ENCODE measurements at regions not wholly inside any gene's neighbourhood (a gene's known extent, or its start where the extent isn't known, plus 50 kb on each side); places are given as distances from the start of the nearest gene placed in this dataset.

DNA sequence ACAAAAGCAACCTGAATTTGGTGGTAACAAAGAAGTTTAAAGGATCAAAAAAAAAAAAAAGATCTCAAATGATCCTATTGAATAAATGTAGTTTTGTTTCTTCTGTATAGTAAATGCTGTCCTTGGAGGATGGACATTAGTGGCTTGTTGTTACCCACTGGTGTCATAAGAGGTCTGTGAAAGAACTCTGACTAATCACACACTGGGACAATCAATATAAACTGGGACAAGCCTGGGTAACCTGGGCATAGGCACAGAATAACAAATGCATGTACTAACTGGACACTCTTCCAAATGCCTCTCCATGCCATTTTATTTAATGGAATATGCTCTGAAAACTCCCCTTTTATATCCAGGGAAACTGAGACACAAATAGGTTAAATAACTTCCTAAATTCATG lies 241.4 kb downstream of the DOK5 start (continued):
- TF ChIP-seq, protein P1, sequence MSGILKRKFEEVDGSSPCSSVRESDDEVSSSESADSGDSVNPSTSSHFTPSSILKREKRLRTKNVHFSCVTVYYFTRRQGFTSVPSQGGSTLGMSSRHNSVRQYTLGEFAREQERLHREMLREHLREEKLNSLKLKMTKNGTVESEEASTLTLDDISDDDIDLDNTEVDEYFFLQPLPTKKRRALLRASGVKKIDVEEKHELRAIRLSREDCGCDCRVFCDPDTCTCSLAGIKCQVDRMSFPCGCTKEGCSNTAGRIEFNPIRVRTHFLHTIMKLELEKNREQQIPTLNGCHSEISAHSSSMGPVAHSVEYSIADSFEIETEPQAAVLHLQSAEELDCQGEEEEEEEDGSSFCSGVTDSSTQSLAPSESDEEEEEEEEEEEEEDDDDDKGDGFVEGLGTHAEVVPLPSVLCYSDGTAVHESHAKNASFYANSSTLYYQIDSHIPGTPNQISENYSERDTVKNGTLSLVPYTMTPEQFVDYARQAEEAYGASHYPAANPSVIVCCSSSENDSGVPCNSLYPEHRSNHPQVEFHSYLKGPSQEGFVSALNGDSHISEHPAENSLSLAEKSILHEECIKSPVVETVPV (CRISPR knock-in tag; IDR thresholded peaks at IDR 0.05) = no peak
- TF ChIP-seq ARNTL (CRISPR knock-in tag; IDR thresholded peaks at IDR 0.05; ENCODE audit: borderline replicate concordance, low read depth) (no peak), BACH2 (CRISPR knock-in tag; IDR thresholded peaks at IDR 0.05; ENCODE audit: borderline replicate concordance) (no peak), ZC3H10 (CRISPR knock-in tag; IDR thresholded peaks at IDR 0.05) (no peak), ESRRG (CRISPR knock-in tag; IDR thresholded peaks at IDR 0.05) (no peak)
- TF ChIP-seq, protein P2, sequence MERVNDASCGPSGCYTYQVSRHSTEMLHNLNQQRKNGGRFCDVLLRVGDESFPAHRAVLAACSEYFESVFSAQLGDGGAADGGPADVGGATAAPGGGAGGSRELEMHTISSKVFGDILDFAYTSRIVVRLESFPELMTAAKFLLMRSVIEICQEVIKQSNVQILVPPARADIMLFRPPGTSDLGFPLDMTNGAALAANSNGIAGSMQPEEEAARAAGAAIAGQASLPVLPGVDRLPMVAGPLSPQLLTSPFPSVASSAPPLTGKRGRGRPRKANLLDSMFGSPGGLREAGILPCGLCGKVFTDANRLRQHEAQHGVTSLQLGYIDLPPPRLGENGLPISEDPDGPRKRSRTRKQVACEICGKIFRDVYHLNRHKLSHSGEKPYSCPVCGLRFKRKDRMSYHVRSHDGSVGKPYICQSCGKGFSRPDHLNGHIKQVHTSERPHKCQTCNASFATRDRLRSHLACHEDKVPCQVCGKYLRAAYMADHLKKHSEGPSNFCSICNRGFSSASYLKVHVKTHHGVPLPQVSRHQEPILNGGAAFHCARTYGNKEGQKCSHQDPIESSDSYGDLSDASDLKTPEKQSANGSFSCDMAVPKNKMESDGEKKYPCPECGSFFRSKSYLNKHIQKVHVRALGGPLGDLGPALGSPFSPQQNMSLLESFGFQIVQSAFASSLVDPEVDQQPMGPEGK (CRISPR knock-in tag; IDR thresholded peaks at IDR 0.05; ENCODE audit: borderline replicate concordance) = no peak
- TF ChIP-seq, protein P3, sequence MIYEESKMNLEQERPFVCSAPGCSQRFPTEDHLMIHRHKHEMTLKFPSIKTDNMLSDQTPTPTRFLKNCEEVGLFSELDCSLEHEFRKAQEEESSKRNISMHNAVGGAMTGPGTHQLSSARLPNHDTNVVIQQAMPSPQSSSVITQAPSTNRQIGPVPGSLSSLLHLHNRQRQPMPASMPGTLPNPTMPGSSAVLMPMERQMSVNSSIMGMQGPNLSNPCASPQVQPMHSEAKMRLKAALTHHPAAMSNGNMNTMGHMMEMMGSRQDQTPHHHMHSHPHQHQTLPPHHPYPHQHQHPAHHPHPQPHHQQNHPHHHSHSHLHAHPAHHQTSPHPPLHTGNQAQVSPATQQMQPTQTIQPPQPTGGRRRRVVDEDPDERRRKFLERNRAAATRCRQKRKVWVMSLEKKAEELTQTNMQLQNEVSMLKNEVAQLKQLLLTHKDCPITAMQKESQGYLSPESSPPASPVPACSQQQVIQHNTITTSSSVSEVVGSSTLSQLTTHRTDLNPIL (CRISPR knock-in tag; IDR thresholded peaks at IDR 0.05; ENCODE audit: low read depth) = no peak

DNA sequence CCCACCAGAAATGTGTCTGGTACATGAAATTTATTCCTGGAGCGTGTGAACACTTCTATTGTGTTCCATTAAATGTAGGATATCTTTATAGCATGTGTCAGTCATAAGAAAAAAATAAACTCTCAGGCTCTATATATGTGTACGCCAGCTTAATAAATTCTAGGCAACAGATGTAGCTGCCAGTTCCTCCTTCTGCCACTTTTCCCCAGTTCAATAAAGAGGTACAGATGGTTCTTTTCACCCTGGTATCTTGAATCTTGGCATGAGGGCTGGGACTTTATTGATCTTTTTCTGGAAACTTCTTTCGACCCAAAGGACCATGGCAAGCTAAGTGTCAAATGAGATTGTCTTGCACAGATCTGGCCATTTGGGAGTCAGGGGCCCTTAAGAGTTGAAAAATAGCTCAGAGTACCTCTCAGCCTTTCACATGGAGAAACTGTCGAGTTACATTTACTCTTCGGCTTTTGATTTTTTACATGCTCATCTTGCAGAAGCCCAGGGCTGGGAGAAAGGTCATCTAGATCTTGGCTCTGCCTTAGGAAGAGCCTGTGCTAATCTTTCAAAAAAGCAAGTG lies 240.9 kb downstream of the DOK5 start:
- no peak for ATAC-seq
- TF ChIP-seq TOX (CRISPR knock-in tag; IDR thresholded peaks at IDR 0.05; ENCODE audit: borderline replicate concordance) = no peak
- no peak for TF ChIP-seq RARB (CRISPR knock-in tag; IDR thresholded peaks at IDR 0.05)
- TF ChIP-seq, protein P2 (CRISPR knock-in tag; IDR thresholded peaks at IDR 0.05; ENCODE audit: borderline replicate concordance) = no peak
- no peak for TF ChIP-seq SNAI2 (CRISPR knock-in tag; IDR thresholded peaks at IDR 0.05)
- TF ChIP-seq GLIS3 (CRISPR knock-in tag; IDR thresholded peaks at IDR 0.05) = no peak
- TF ChIP-seq ZNF565 (CRISPR knock-in tag; conservative IDR thresholded peaks at IDR 0.05; ENCODE audit: low read depth) = no peak
- no peak for TF ChIP-seq ZNF8 (CRISPR knock-in tag; IDR thresholded peaks at IDR 0.05)
- TF ChIP-seq, protein P4, sequence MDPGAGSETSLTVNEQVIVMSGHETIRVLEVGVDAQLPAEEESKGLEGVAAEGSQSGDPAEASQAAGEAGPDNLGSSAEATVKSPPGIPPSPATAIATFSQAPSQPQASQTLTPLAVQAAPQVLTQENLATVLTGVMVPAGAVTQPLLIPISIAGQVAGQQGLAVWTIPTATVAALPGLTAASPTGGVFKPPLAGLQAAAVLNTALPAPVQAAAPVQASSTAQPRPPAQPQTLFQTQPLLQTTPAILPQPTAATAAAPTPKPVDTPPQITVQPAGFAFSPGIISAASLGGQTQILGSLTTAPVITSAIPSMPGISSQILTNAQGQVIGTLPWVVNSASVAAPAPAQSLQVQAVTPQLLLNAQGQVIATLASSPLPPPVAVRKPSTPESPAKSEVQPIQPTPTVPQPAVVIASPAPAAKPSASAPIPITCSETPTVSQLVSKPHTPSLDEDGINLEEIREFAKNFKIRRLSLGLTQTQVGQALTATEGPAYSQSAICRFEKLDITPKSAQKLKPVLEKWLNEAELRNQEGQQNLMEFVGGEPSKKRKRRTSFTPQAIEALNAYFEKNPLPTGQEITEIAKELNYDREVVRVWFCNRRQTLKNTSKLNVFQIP (CRISPR knock-in tag; IDR thresholded peaks at IDR 0.05; ENCODE audit: borderline replicate concordance, low read depth) = no peak
- TF ChIP-seq ZNF70 (CRISPR knock-in tag; IDR thresholded peaks at IDR 0.05) = no peak
- TF ChIP-seq, protein P1 (CRISPR knock-in tag; IDR thresholded peaks at IDR 0.05) = no peak
- no peak for TF ChIP-seq OSR1 (CRISPR knock-in tag; IDR thresholded peaks at IDR 0.05)
- TF ChIP-seq ISL1 (CRISPR knock-in tag; IDR thresholded peaks at IDR 0.05) = no peak
- TF ChIP-seq ZFP30 (CRISPR knock-in tag; IDR thresholded peaks at IDR 0.05) = no peak
- TF ChIP-seq CSDC2 (CRISPR knock-in tag; IDR thresholded peaks at IDR 0.05) = no peak
- TF ChIP-seq, protein P5, sequence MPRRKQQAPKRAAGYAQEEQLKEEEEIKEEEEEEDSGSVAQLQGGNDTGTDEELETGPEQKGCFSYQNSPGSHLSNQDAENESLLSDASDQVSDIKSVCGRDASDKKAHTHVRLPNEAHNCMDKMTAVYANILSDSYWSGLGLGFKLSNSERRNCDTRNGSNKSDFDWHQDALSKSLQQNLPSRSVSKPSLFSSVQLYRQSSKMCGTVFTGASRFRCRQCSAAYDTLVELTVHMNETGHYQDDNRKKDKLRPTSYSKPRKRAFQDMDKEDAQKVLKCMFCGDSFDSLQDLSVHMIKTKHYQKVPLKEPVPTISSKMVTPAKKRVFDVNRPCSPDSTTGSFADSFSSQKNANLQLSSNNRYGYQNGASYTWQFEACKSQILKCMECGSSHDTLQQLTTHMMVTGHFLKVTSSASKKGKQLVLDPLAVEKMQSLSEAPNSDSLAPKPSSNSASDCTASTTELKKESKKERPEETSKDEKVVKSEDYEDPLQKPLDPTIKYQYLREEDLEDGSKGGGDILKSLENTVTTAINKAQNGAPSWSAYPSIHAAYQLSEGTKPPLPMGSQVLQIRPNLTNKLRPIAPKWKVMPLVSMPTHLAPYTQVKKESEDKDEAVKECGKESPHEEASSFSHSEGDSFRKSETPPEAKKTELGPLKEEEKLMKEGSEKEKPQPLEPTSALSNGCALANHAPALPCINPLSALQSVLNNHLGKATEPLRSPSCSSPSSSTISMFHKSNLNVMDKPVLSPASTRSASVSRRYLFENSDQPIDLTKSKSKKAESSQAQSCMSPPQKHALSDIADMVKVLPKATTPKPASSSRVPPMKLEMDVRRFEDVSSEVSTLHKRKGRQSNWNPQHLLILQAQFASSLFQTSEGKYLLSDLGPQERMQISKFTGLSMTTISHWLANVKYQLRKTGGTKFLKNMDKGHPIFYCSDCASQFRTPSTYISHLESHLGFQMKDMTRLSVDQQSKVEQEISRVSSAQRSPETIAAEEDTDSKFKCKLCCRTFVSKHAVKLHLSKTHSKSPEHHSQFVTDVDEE (CRISPR knock-in tag; IDR thresholded peaks at IDR 0.05) = no peak

Data from SK-N-SH treated with all-trans-retinoic acid at 6 μM for 48 hours (cell line).